ENCODE measurements at regions not wholly inside any gene's neighbourhood (a gene's known extent, or its start where the extent isn't known, plus 50 kb on each side); places are given as distances from the start of the nearest gene placed in this dataset.

GRCh38 chr5:67528953-67529352 lies 332.4 kb upstream of the CD180 start:
- no peak for TF ChIP-seq CTCF (IDR thresholded peaks at IDR 0.05; ENCODE audit: low read depth, low read length)
- no peak for DNase-seq (ENCODE audit: extremely low read depth, low read depth)

- DNase-seq (ENCODE audit: extremely low read depth, low read depth) = no peak
- no peak for TF ChIP-seq CTCF (IDR thresholded peaks at IDR 0.05; ENCODE audit: low read depth, low read length)
Measured at GRCh38 chr5:67526793-67527192, 330.2 kb upstream of the CD180 start.

- no peak for TF ChIP-seq CTCF (IDR thresholded peaks at IDR 0.05; ENCODE audit: low read depth, low read length)
- no peak for DNase-seq (ENCODE audit: extremely low read depth, low read depth)
Measured at GRCh38 chr5:67520161-67520908, 323.7 kb upstream of the CD180 start.

GRCh38 chr5:67518227-67518626 lies 321.6 kb upstream of the CD180 start:
- no peak for DNase-seq (ENCODE audit: extremely low read depth, low read depth)
- TF ChIP-seq CTCF (IDR thresholded peaks at IDR 0.05; ENCODE audit: low read depth, low read length) = no peak

GRCh38 chr5:67516948-67517565 lies 320.5 kb upstream of the CD180 start:
- no peak for TF ChIP-seq CTCF (IDR thresholded peaks at IDR 0.05; ENCODE audit: low read depth, low read length)
- DNase-seq (ENCODE audit: extremely low read depth, low read depth) = no peak

- no peak for TF ChIP-seq CTCF (IDR thresholded peaks at IDR 0.05; ENCODE audit: low read depth, low read length)
Measured at GRCh38 chr5:67515762-67516161, 319.2 kb upstream of the CD180 start.

GRCh38 chr5:67515020-67515689 lies 318.6 kb upstream of the CD180 start:
- no peak for DNase-seq (ENCODE audit: extremely low read depth, low read depth)
- TF ChIP-seq CTCF (IDR thresholded peaks at IDR 0.05; ENCODE audit: low read depth, low read length) = no peak

More at GRCh38 chr5:67515762-67516161, 319.2 kb upstream of the CD180 start:
- DNase-seq (ENCODE audit: extremely low read depth, low read depth) = no peak

Measured in AG09319 (cell line).